ENCODE measurements at regions not wholly inside any gene's neighbourhood (a gene's known extent, or its start where the extent isn't known, plus 50 kb on each side); places are given as distances from the start of the nearest gene placed in this dataset.

DNA sequence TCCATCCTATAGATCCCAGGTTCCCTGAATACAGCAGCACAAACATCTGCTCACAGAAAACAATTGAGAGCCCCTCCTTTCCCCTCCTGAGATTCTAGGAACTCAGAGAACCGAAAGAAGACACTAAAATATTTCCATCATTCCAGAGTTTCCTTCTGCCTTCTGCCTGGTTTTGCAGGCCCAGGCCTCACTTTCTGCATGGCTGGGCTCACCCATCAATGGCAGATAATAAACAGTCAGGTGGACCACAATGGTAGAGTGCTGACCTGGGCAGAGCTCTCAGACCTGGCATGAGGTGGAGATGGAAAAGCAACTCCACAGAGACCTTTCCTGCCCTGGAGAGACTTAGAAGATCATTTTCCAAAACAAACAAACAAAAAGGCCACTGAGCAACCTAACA is 389.1 kb downstream of the NXPE2 start:
- FAIRE-seq, result no peak
- TF ChIP-seq HDAC2 (IDR thresholded peaks at IDR 0.05), result no peak
- no peak for TF ChIP-seq ZNF24 (IDR thresholded peaks at IDR 0.05)
- no peak for TF ChIP-seq NR2C1 (IDR thresholded peaks at IDR 0.05)
- no peak for TF ChIP-seq WRNIP1 (IDR thresholded peaks at IDR 0.05; ENCODE audit: borderline replicate concordance, low read depth, low read length)
- TF ChIP-seq RBBP5 (conservative IDR thresholded peaks at IDR 0.05), result no peak
- TF ChIP-seq EGR1 (IDR thresholded peaks at IDR 0.05; ENCODE audit: borderline replicate concordance in 1 of 2, low read depth in 2 of 2, low read length in 2 of 2), result no peak
- TF ChIP-seq SPI1 (IDR thresholded peaks at IDR 0.05; ENCODE audit: borderline replicate concordance, insufficient read depth, low read depth, low read length), result no peak
- TF ChIP-seq HDGF (IDR thresholded peaks at IDR 0.05), result no peak
- no peak for TF ChIP-seq ZNF207 (IDR thresholded peaks at IDR 0.05; ENCODE audit: borderline replicate concordance)
- no peak for TF ChIP-seq BRCA1 (IDR thresholded peaks at IDR 0.05; ENCODE audit: low read depth, low read length)
- TF ChIP-seq HCFC1 (IDR thresholded peaks at IDR 0.05; ENCODE audit: low read length), result no peak
- TF ChIP-seq TAF1 (IDR thresholded peaks at IDR 0.05; ENCODE audit: borderline replicate concordance, low read depth, low read length), result no peak
- TF ChIP-seq EED (IDR thresholded peaks at IDR 0.05; ENCODE audit: low read depth), result no peak

More for the DNA sequence above, 389.1 kb downstream of the NXPE2 start:
- Histone ChIP-seq H4K20me1 (ENCODE audit: control insufficient read depth, insufficient read depth) (no peaks in the 10 kb centered on the region), H3K9me3 (replicated peaks; ENCODE audit: control insufficient read depth, insufficient read depth, low read length) (no peaks in the 10 kb centered on the region), H3K4me3 (no peak overlapping the region), H3K4me2 (ENCODE audit: control insufficient read depth, insufficient read depth) (no peak overlapping the region), H3K9ac (ENCODE audit: control insufficient read depth, insufficient read depth, low read length) (no peak overlapping the region), H3K36me3 (ENCODE audit: control insufficient read depth in 2 of 2, insufficient read depth in 2 of 2, low read length in 1 of 2) (no peaks in the 10 kb centered on the region), H3K27ac (ENCODE audit: control insufficient read depth, insufficient read depth) (no peak overlapping the region), H3K4me1 (ENCODE audit: control insufficient read depth, insufficient read depth, low read length) (no peaks in the 10 kb centered on the region), H2AFZ (ENCODE audit: control insufficient read depth, low read depth, low read length) (no peak overlapping the region), H3K79me2 (ENCODE audit: control insufficient read depth, insufficient read depth, low read length) (no peaks in the 10 kb centered on the region), H3K27me3 (replicated peaks in 1 of 2; ENCODE audit: control insufficient read depth in 2 of 2, insufficient read depth in 2 of 2, low read length in 1 of 2) (no peaks in the 10 kb centered on the region; a peak in 2 of 4 replicates)
- BruUV-seq (replicated peaks), result no TSS peak
- in situ Hi-C loops (cut with MboI) (no loop called here), intact Hi-C loops (cut with micrococcal nuclease; ENCODE audit: unreplicated experiment) (no loop called here)
- ChIA-PET POLR2A (no interaction called here), RAD21 (ENCODE audit: unreplicated experiment) (no interaction called here), CTCF (no interaction called here), SMC1A (ENCODE audit: uncharacterized antibody, unreplicated experiment) (no interaction called here)
- 0% methylated on average over 1 of the region's 1 CpG for WGBS (ENCODE audit: insufficient coverage, insufficient replicate concordance, low lambda C conversion rate, missing lambda C conversion rate)
- ATAC-seq (no peak), DNase-seq (ENCODE audit: low read depth, low spot score) (no peak)

Measured in GM12878 (cell line).